GM23338 (cell line): ENCODE measurements at regions not wholly inside any gene's neighbourhood (a gene's known extent, or its start where the extent isn't known, plus 50 kb on each side); places are given as distances from the start of the nearest gene placed in this dataset.

Experiments
- ATAC-seq: fragments of 200-7000 bp; cut with Tn5 transposase; 3 replicates; pipeline ENCODE4 v1.9.1; 2020
- DNase-seq: peaks from one replicate; pipeline ENCODE4 v3.0.0-alpha.2; 2015; ENCODE audit warnings: low spot score
- H2AFZ ChIP-seq: fragments of 200-600 bp; sonication (generic); 2 replicates; pipeline ENCODE4 v1.8.0; 2016; ENCODE audit warnings: antibody characterized with exemption, mild to moderate bottlenecking, moderate library complexity
- H3F3A ChIP-seq: fragments of 200-600 bp; sonication (generic); replicated peaks from 2 replicates; pipeline ENCODE4 v1.8.0; 2017; ENCODE audit warnings: antibody characterized with exemption, mixed run types, low read depth
- H3K27ac ChIP-seq: fragments of 200-600 bp; sonication (generic); 2 replicates; pipeline ENCODE4 v1.6.1; 2016; ENCODE audit warnings: low read depth
- H3K27me3 ChIP-seq: fragments of 200-600 bp; sonication (generic); 2 replicates; pipeline ENCODE4 v1.8.0; 2016; ENCODE audit warnings: mild to moderate bottlenecking, mixed run types, moderate library complexity; ENCODE audit not compliant: insufficient read depth
- H3K36me3 ChIP-seq: fragments of 200-600 bp; sonication (generic); 2 replicates; pipeline ENCODE4 v1.8.0; 2016; ENCODE audit warnings: mild to moderate bottlenecking; ENCODE audit not compliant: insufficient read depth
- H3K4me1 ChIP-seq: fragments of 200-600 bp; sonication (generic); 2 replicates; pipeline ENCODE4 v1.8.0; 2016; ENCODE audit warnings: mild to moderate bottlenecking, moderate library complexity; ENCODE audit not compliant: insufficient read depth
- H3K4me2 ChIP-seq: fragments of 200-600 bp; sonication (generic); 2 replicates; pipeline ENCODE4 v1.7.1; 2017; ENCODE audit warnings: mixed run types
- H3K4me3 ChIP-seq: fragments of 200-600 bp; sonication (generic); 2 replicates; pipeline ENCODE4 v1.6.1; 2016; ENCODE audit warnings: mixed run types
- H3K79me2 ChIP-seq: fragments of 200-600 bp; sonication (generic); replicated peaks from 2 replicates; pipeline ENCODE4 v1.8.0; 2017; ENCODE audit warnings: mild to moderate bottlenecking; ENCODE audit not compliant: insufficient read depth
- H3K9me2 ChIP-seq: fragments of 200-600 bp; sonication (generic); 2 replicates; pipeline ENCODE4 v1.8.0; 2017; ENCODE audit not compliant: insufficient read depth
- H4K20me1 ChIP-seq: fragments of 200-600 bp; sonication (generic); replicated peaks from 2 replicates; pipeline ENCODE4 v1.8.0; 2017; ENCODE audit warnings: mild to moderate bottlenecking; ENCODE audit not compliant: insufficient read depth
- H3K27ac Mint-ChIP-seq: 2 replicates; pipeline ENCODE4 v1.8.0; 2020; ENCODE audit warnings: inconsistent platforms, mild to moderate bottlenecking, moderate library complexity, mixed read lengths
- H3K27me3 Mint-ChIP-seq: 3 replicates; pipeline ENCODE4 v1.8.0; 2022; ENCODE audit warnings: low read depth, mild to moderate bottlenecking, moderate library complexity, mixed read lengths, inconsistent platforms; ENCODE audit not compliant: insufficient read depth, poor library complexity
- H3K36me3 Mint-ChIP-seq: 3 replicates; pipeline ENCODE4 v1.8.0; 2021; ENCODE audit warnings: low read depth, mild to moderate bottlenecking, inconsistent platforms, moderate library complexity, mixed read lengths
- H3K4me1 Mint-ChIP-seq: 3 replicates; pipeline ENCODE4 v1.8.0; 2020; ENCODE audit warnings: mild to moderate bottlenecking, inconsistent platforms, mixed read lengths
- H3K4me3 Mint-ChIP-seq: 3 replicates; pipeline ENCODE4 v1.8.0; 2021; ENCODE audit warnings: moderate library complexity, mild to moderate bottlenecking, inconsistent platforms, mixed read lengths
- H3K9me3 Mint-ChIP-seq: 3 replicates; pipeline ENCODE4 v1.8.0; 2020; ENCODE audit warnings: moderate library complexity, mild to moderate bottlenecking, inconsistent platforms, mixed read lengths
- EZH2 ChIP-seq: fragments of 200-600 bp; sonication (generic); IDR thresholded peaks from one replicate; pipeline ENCODE4 v1.8.0; 2017; ENCODE audit warnings: antibody characterized with exemption, mild to moderate bottlenecking, low read depth; ENCODE audit not compliant: unreplicated experiment
- JUNB ChIP-seq: IDR thresholded peaks from one replicate; pipeline ENCODE4 v1.6.1; 2016; ENCODE audit warnings: antibody characterized with exemption; ENCODE audit not compliant: unreplicated experiment
- POLR2AphosphoS5 ChIP-seq: IDR thresholded peaks from 2 replicates; pipeline ENCODE4 v1.6.1; 2016; ENCODE audit warnings: antibody characterized with exemption, low read depth
- REST ChIP-seq: IDR thresholded peaks from one replicate; pipeline ENCODE4 v1.6.1; 2018; ENCODE audit warnings: antibody characterized with exemption; ENCODE audit not compliant: unreplicated experiment
- STAT1 ChIP-seq: IDR thresholded peaks from one replicate; pipeline ENCODE4 v1.6.1; 2016; ENCODE audit warnings: antibody characterized with exemption; ENCODE audit not compliant: unreplicated experiment
- ZNF114 ChIP-seq: fragments of 250-450 bp; sonication (Bioruptor Pico); IDR thresholded peaks from 2 replicates; pipeline ENCODE4 v1.5.0; 2020; ENCODE audit warnings: mild to moderate bottlenecking, moderate library complexity
- ZNF331 ChIP-seq: fragments of 250-450 bp; sonication (Bioruptor Pico); IDR thresholded peaks from 2 replicates; pipeline ENCODE4 v1.5.0; 2020; ENCODE audit warnings: low read depth, mild to moderate bottlenecking, moderate library complexity
- ZNF462 ChIP-seq: fragments of 250-450 bp; sonication (Bioruptor Pico); IDR thresholded peaks from 2 replicates; pipeline ENCODE4 v1.5.0; 2020; ENCODE audit warnings: mild to moderate bottlenecking, moderate library complexity
- TF ChIP-seq, protein P1 (sequence below): IDR thresholded peaks from 2 replicates; pipeline ENCODE4 v1.6.1; 2016; ENCODE audit warnings: antibody characterized with exemption
- TF ChIP-seq, protein P2 (sequence below), 2 experiments: fragments of 200-600 bp in 1 of 2; sonication (generic) in 1 of 2; conservative IDR thresholded peaks; 2 replicates each; pipeline versions ENCODE4 v1.5.1 to v1.6.1; 2016 to 2017; ENCODE audit warnings: antibody characterized with exemption in 2 of 2, low read depth in 2 of 2, mild to moderate bottlenecking in 2 of 2, moderate library complexity in 1 of 2

DNA sequence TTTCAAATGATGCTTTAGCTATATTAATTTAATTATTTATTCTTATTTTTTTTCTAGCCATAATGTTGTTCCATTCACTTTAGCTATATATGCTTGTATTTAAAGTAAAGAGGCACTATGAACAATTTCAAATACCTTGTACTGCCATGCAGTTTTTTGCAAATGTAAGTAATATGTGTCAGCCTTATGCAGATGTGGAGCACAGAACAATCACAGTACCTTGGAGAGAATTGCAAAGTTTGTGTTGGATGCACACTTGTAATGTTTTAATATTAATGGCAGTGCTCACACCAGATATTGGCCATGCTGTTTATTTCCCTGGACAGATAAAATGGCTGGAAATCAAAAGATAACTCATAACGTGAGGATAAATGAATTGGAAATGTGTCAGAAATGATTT lies 663.5 kb upstream of the SEMA3D start:
- Histone ChIP-seq H3K4me3 (no peak overlapping the region), H3K4me2 (no peak overlapping the region), H3K27ac (no peak overlapping the region), H3K9me2 (no peaks in the 10 kb centered on the region), H3K4me1 (no peaks in the 10 kb centered on the region), H3K36me3 (no peaks in the 10 kb centered on the region), H3K27me3 (no peaks in the 10 kb centered on the region), H3F3A (no peaks in the 10 kb centered on the region), H2AFZ (no peak overlapping the region), H3K79me2 (no peaks in the 10 kb centered on the region), H4K20me1 (no peaks in the 10 kb centered on the region)
- H3K27me3 Mint-ChIP-seq = peaks cover 2% of the 10 kb centered on the region
- ATAC-seq (no peak), DNase-seq (no peak)
- H3K27ac Mint-ChIP-seq = no peak overlapping the region
- TF ChIP-seq POLR2AphosphoS5 = no peak
- TF ChIP-seq, protein P1, sequence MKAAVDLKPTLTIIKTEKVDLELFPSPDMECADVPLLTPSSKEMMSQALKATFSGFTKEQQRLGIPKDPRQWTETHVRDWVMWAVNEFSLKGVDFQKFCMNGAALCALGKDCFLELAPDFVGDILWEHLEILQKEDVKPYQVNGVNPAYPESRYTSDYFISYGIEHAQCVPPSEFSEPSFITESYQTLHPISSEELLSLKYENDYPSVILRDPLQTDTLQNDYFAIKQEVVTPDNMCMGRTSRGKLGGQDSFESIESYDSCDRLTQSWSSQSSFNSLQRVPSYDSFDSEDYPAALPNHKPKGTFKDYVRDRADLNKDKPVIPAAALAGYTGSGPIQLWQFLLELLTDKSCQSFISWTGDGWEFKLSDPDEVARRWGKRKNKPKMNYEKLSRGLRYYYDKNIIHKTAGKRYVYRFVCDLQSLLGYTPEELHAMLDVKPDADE = no peak
- no peak for TF ChIP-seq STAT1
- TF ChIP-seq, protein P2, sequence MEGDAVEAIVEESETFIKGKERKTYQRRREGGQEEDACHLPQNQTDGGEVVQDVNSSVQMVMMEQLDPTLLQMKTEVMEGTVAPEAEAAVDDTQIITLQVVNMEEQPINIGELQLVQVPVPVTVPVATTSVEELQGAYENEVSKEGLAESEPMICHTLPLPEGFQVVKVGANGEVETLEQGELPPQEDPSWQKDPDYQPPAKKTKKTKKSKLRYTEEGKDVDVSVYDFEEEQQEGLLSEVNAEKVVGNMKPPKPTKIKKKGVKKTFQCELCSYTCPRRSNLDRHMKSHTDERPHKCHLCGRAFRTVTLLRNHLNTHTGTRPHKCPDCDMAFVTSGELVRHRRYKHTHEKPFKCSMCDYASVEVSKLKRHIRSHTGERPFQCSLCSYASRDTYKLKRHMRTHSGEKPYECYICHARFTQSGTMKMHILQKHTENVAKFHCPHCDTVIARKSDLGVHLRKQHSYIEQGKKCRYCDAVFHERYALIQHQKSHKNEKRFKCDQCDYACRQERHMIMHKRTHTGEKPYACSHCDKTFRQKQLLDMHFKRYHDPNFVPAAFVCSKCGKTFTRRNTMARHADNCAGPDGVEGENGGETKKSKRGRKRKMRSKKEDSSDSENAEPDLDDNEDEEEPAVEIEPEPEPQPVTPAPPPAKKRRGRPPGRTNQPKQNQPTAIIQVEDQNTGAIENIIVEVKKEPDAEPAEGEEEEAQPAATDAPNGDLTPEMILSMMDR (conservative IDR thresholded peaks at IDR 0.05; ENCODE audit: low read depth in 2 of 2) = no peak
- no peak for TF ChIP-seq JUNB
- TF ChIP-seq REST = no peak
- TF ChIP-seq ZNF331 (CRISPR knock-in tag) = no peak
- no peak for TF ChIP-seq EZH2
- TF ChIP-seq ZNF462 (CRISPR knock-in tag) = no peak
- TF ChIP-seq ZNF114 (CRISPR knock-in tag) = no peak
- H3K36me3 Mint-ChIP-seq = no peaks in the 10 kb centered on the region
- H3K4me3 Mint-ChIP-seq = no peak overlapping the region
- 0 out of 3 replicates have a peak, but pooled peaks cover 2% of the 10 kb centered on the region for H3K4me1 Mint-ChIP-seq
- no peaks in the 10 kb centered on the region for H3K9me3 Mint-ChIP-seq
